Fibroblast of lung (primary cell): ENCODE measurements at regions not wholly inside any gene's neighbourhood (a gene's known extent, or its start where the extent isn't known, plus 50 kb on each side); places are given as distances from the start of the nearest gene placed in this dataset.

ENCODE experiments used
- DNase-seq, 2 donors: peaks; one replicate each; pipeline versions ENCODE4 v3.0.0 to v3.0.0-alpha.2; 2010; ENCODE audit warnings: low read depth in 2 of 2
- H2AFZ ChIP-seq: 2 replicates; pipeline ENCODE4 v1.5.1; 2012; ENCODE audit warnings: low read length, control low read depth, inconsistent platforms
- H3K27ac ChIP-seq: 2 replicates; pipeline ENCODE4 v1.5.1; 2011; ENCODE audit warnings: low read length, control low read depth; ENCODE audit not compliant: insufficient read depth
- H3K27me3 ChIP-seq: 2 replicates; pipeline ENCODE4 v1.5.1; 2011; ENCODE audit warnings: mild to moderate bottlenecking, low read length; ENCODE audit not compliant: control insufficient read depth, insufficient read depth
- H3K36me3 ChIP-seq: 2 replicates; pipeline ENCODE4 v1.5.1; 2011; ENCODE audit warnings: low read length; ENCODE audit not compliant: control insufficient read depth, insufficient read depth
- H3K4me1 ChIP-seq: 2 replicates; pipeline ENCODE4 v1.5.1; 2011; ENCODE audit warnings: low read length; ENCODE audit not compliant: control insufficient read depth, insufficient read depth; ENCODE audit errors: extremely low read depth
- H3K4me2 ChIP-seq: 2 replicates; pipeline ENCODE4 v1.5.1; 2011; ENCODE audit warnings: low read length, control low read depth; ENCODE audit not compliant: insufficient read depth; ENCODE audit errors: extremely low read depth
- H3K4me3 ChIP-seq, 4 experiments: fragments of 200-600 bp in 1 of 4; sonication (generic) in 1 of 4; replicated peaks in 1 of 4; 2 replicates each; pipeline ENCODE4 v1.5.1; 2011 to 2016; ENCODE audit warnings: low read length in 4 of 4, low read depth in 3 of 4, mild to moderate bottlenecking in 3 of 4, control low read depth in 2 of 4, inconsistent platforms in 1 of 4, mixed read lengths in 1 of 4; ENCODE audit not compliant: insufficient read depth in 1 of 4; ENCODE audit errors: control extremely low read depth in 1 of 4
- H3K79me2 ChIP-seq: 2 replicates; pipeline ENCODE4 v1.5.1; 2012; ENCODE audit warnings: mild to moderate bottlenecking, low read length, inconsistent platforms; ENCODE audit not compliant: control insufficient read depth, insufficient read depth
- H3K9ac ChIP-seq: 2 replicates; pipeline ENCODE4 v1.5.1; 2011; ENCODE audit warnings: mild to moderate bottlenecking, low read length, control low read depth; ENCODE audit not compliant: insufficient read depth
- H3K9me3 ChIP-seq: 2 replicates; pipeline ENCODE4 v1.5.1; 2012; ENCODE audit warnings: low read depth, low read length; ENCODE audit not compliant: control insufficient read depth, insufficient read depth
- H4K20me1 ChIP-seq: 2 replicates; pipeline ENCODE4 v1.5.1; 2011; ENCODE audit warnings: low read length; ENCODE audit not compliant: control insufficient read depth, insufficient read depth; ENCODE audit errors: extremely low read depth
- CTCF ChIP-seq, 2 donors: IDR thresholded peaks in 1 of 2; conservative IDR thresholded peaks in 1 of 2; 1 replicate in 1 of 2; 2 replicates in 1 of 2; pipeline ENCODE4 v1.5.1; 2011 to 2012; ENCODE audit warnings: low read length in 2 of 2, control low read depth in 1 of 2, inconsistent platforms in 1 of 2, low read depth in 1 of 2, mild to moderate bottlenecking in 1 of 2
- EZH2 ChIP-seq: IDR thresholded peaks from 2 replicates; pipeline ENCODE4 v1.5.1; 2012; ENCODE audit warnings: low read length, control low read depth, mild to moderate bottlenecking; ENCODE audit errors: missing control alignments

- DNase-seq: no peak
- Histone ChIP-seq H4K20me1 (no peaks in the 10 kb centered on the region), H2AFZ (no peak overlapping the region), H3K4me1 (no peaks in the 10 kb centered on the region), H3K9ac (no peak overlapping the region), H3K9me3 (no peaks in the 10 kb centered on the region), H3K36me3 (no peaks in the 10 kb centered on the region), H3K27me3 (peaks cover 3% of the 10 kb centered on the region), H3K4me2 (no peak overlapping the region), H3K79me2 (no peaks in the 10 kb centered on the region), H3K4me3 (no peak overlapping the region), H3K27ac (no peak overlapping the region)
- TF ChIP-seq CTCF (conservative IDR thresholded peaks at IDR 0.05 in 1 of 2, IDR thresholded peaks at IDR 0.05 in 1 of 2; ENCODE audit: low read depth in 1 of 2, low read length in 2 of 2): no peak
- TF ChIP-seq EZH2: no peak
Observed at GRCh38 chr1:244286341-244286740, 165.4 kb downstream of the ADSS2 start.

- H3K36me3 ChIP-seq: no peaks in the 10 kb centered on the region
- H3K4me1 ChIP-seq: no peaks in the 10 kb centered on the region
- no peak overlapping the region for H3K9ac ChIP-seq
- no peaks in the 10 kb centered on the region for H3K9me3 ChIP-seq
- H2AFZ ChIP-seq: no peak overlapping the region
- no peaks in the 10 kb centered on the region for H3K79me2 ChIP-seq
- H3K4me2 ChIP-seq: no peak overlapping the region
- peaks cover 3% of the 10 kb centered on the region for H3K27me3 ChIP-seq
- no peaks in the 10 kb centered on the region for H4K20me1 ChIP-seq
- TF ChIP-seq EZH2 (no peak), CTCF (conservative IDR thresholded peaks at IDR 0.05 in 1 of 2, IDR thresholded peaks at IDR 0.05 in 1 of 2; ENCODE audit: low read depth in 1 of 2, low read length in 2 of 2) (no peak)
- DNase-seq: no peak
- H3K27ac ChIP-seq: no peak overlapping the region
- H3K4me3 ChIP-seq: no peak overlapping the region
Observed at GRCh38 chr1:244287726-244288125, 164.0 kb downstream of the ADSS2 start.

GRCh38 chr1:244288663-244289062, 163.0 kb downstream of the ADSS2 start:
- Histone ChIP-seq H3K36me3 (no peaks in the 10 kb centered on the region), H3K9ac (no peak overlapping the region), H3K9me3 (no peaks in the 10 kb centered on the region), H2AFZ (no peak overlapping the region), H4K20me1 (no peaks in the 10 kb centered on the region), H3K27ac (no peak overlapping the region), H3K4me1 (no peaks in the 10 kb centered on the region), H3K79me2 (no peaks in the 10 kb centered on the region), H3K4me2 (no peak overlapping the region), H3K27me3 (peaks cover 3% of the 10 kb centered on the region), H3K4me3 (no peak overlapping the region)
- DNase-seq: no peak
- TF ChIP-seq CTCF (conservative IDR thresholded peaks at IDR 0.05 in 1 of 2, IDR thresholded peaks at IDR 0.05 in 1 of 2; ENCODE audit: low read depth in 1 of 2, low read length in 2 of 2): no peak
- no peak for TF ChIP-seq EZH2
